ENCODE measurements at regions not wholly inside any gene's neighbourhood (a gene's known extent, or its start where the extent isn't known, plus 50 kb on each side); places are given as distances from the start of the nearest gene placed in this dataset.

DNA sequence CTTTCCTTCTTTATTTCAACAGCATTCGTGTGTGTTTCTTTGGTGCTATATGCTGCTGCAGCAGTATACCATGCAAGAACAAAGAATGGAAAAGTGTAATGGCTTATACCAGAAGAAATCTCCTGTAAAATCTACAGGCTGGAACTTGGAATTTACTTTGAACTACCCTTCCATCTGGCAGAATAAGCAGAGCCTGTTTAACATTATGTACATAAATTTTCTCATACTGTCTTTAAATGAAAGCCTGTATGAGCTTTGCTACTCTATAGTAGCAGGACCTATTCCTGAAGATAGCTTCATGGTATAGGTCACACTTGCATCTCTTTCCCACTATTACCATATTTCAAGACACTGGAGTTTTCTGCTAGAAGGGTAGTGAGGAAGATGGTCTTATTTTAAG, 522.1 kb upstream of the GHITM start:
- Histone ChIP-seq H3K9ac (ENCODE audit: low read length) (no peak overlapping the region), H3K4me2 (ENCODE audit: low read length) (no peak overlapping the region), H3K4me1 (ENCODE audit: insufficient read depth, low read length, severe bottlenecking) (no peaks in the 10 kb centered on the region), H3K36me3 (ENCODE audit: insufficient read depth, low read length) (no peaks in the 10 kb centered on the region), H3K27ac (ENCODE audit: low read depth, low read length, poor library complexity, severe bottlenecking) (no peak overlapping the region), H3K9me3 (ENCODE audit: low read length) (no peaks in the 10 kb centered on the region), H3F3A (ENCODE audit: insufficient read depth, low read length) (no peaks in the 10 kb centered on the region), H3K9me2 (ENCODE audit: low read depth, low read length) (no peaks in the 10 kb centered on the region), H4K20me1 (ENCODE audit: insufficient read depth, low read length) (no peaks in the 10 kb centered on the region), H3K27me3 (ENCODE audit: insufficient read depth, low read length) (no peaks in the 10 kb centered on the region), H2AFZ (ENCODE audit: low read length) (no peak overlapping the region), H3K79me2 (ENCODE audit: insufficient read depth, low read length) (no peaks in the 10 kb centered on the region), H3K4me3 (ENCODE audit: low read depth, low read length, poor library complexity, severe bottlenecking) (no peak overlapping the region)
- TF ChIP-seq, protein P1, sequence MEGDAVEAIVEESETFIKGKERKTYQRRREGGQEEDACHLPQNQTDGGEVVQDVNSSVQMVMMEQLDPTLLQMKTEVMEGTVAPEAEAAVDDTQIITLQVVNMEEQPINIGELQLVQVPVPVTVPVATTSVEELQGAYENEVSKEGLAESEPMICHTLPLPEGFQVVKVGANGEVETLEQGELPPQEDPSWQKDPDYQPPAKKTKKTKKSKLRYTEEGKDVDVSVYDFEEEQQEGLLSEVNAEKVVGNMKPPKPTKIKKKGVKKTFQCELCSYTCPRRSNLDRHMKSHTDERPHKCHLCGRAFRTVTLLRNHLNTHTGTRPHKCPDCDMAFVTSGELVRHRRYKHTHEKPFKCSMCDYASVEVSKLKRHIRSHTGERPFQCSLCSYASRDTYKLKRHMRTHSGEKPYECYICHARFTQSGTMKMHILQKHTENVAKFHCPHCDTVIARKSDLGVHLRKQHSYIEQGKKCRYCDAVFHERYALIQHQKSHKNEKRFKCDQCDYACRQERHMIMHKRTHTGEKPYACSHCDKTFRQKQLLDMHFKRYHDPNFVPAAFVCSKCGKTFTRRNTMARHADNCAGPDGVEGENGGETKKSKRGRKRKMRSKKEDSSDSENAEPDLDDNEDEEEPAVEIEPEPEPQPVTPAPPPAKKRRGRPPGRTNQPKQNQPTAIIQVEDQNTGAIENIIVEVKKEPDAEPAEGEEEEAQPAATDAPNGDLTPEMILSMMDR (IDR thresholded peaks at IDR 0.05; ENCODE audit: low read length) = no peak
- TF ChIP-seq EZH2 (IDR thresholded peaks at IDR 0.05; ENCODE audit: borderline replicate concordance, low read length) = no peak

DNA sequence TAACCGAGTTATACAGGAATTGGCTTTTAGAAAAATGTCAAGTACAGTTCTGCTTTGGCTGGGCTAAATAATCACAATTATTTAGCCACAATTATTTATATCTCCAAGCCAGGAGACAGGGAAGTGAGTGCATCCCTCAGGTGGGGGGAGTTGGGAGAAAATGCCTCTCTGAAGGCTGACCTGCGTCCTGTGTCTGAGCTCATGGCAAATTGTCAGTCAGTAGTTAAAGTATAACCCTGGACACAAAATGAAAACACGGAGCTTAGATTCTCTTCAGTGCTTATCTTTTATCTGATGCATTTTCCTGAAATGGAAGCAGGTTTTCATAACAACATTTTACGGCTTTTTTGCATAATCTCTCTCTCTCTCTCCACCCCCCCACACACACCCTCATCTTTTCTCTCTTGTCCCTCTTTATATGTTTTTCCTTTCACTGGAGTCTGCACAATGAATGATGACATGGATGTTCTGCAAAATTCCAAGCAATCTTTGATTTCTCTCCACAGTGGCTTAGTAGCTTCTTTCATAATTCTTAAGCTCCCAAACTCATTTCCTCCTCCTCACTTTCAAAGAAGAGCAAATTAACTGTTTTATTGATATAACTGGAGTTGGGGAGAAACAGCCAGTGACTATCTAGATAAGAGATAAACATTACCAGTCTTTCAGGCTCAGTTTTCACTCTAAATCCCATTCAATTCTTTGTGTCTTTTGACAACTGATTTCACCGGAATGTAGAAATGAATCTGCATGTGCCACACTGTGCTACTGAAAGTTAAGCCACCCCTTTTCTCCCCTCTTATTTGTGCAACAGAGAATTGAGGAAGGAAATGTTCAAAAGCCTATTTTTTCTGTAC, 521.4 kb upstream of the GHITM start:
- no peak overlapping the region for H2AFZ ChIP-seq (ENCODE audit: low read length)
- no peak overlapping the region for H3K9ac ChIP-seq (ENCODE audit: low read length)
- H4K20me1 ChIP-seq (ENCODE audit: insufficient read depth, low read length) = no peaks in the 10 kb centered on the region
- H3K9me2 ChIP-seq (ENCODE audit: low read depth, low read length) = no peaks in the 10 kb centered on the region
- no peak overlapping the region for H3K4me3 ChIP-seq (ENCODE audit: low read depth, low read length, poor library complexity, severe bottlenecking)
- TF ChIP-seq, protein P1 (IDR thresholded peaks at IDR 0.05; ENCODE audit: low read length) = no peak
- no peak for TF ChIP-seq EZH2 (IDR thresholded peaks at IDR 0.05; ENCODE audit: borderline replicate concordance, low read length)
- no peaks in the 10 kb centered on the region for H3K27me3 ChIP-seq (ENCODE audit: insufficient read depth, low read length)
- H3K36me3 ChIP-seq (ENCODE audit: insufficient read depth, low read length) = no peaks in the 10 kb centered on the region
- no peaks in the 10 kb centered on the region for H3F3A ChIP-seq (ENCODE audit: insufficient read depth, low read length)
- H3K27ac ChIP-seq (ENCODE audit: low read depth, low read length, poor library complexity, severe bottlenecking) = no peak overlapping the region
- H3K4me1 ChIP-seq (ENCODE audit: insufficient read depth, low read length, severe bottlenecking) = no peaks in the 10 kb centered on the region
- H3K79me2 ChIP-seq (ENCODE audit: insufficient read depth, low read length) = no peaks in the 10 kb centered on the region
- no peaks in the 10 kb centered on the region for H3K9me3 ChIP-seq (ENCODE audit: low read length)
- no peak overlapping the region for H3K4me2 ChIP-seq (ENCODE audit: low read length)

GRCh38 chr10:83625831-83626360, 513.4 kb upstream of the GHITM start:
- no peaks in the 10 kb centered on the region for H3K9me2 ChIP-seq (ENCODE audit: low read depth, low read length)
- H3K9me3 ChIP-seq (ENCODE audit: low read length) = no peaks in the 10 kb centered on the region
- H3K36me3 ChIP-seq (ENCODE audit: insufficient read depth, low read length) = no peaks in the 10 kb centered on the region
- no peak overlapping the region for H3K27ac ChIP-seq (ENCODE audit: low read depth, low read length, poor library complexity, severe bottlenecking)
- no peaks in the 10 kb centered on the region for H3K79me2 ChIP-seq (ENCODE audit: insufficient read depth, low read length)
- H3K4me2 ChIP-seq (ENCODE audit: low read length) = no peak overlapping the region
- no peaks in the 10 kb centered on the region for H3K27me3 ChIP-seq (ENCODE audit: insufficient read depth, low read length)
- no peaks in the 10 kb centered on the region for H4K20me1 ChIP-seq (ENCODE audit: insufficient read depth, low read length)
- TF ChIP-seq, protein P1 (IDR thresholded peaks at IDR 0.05; ENCODE audit: low read length) = no peak
- TF ChIP-seq EZH2 (IDR thresholded peaks at IDR 0.05; ENCODE audit: borderline replicate concordance, low read length) = no peak
- H2AFZ ChIP-seq (ENCODE audit: low read length) = no peak overlapping the region
- no peaks in the 10 kb centered on the region for H3F3A ChIP-seq (ENCODE audit: insufficient read depth, low read length)
- no peak overlapping the region for H3K9ac ChIP-seq (ENCODE audit: low read length)
- no peaks in the 10 kb centered on the region for H3K4me1 ChIP-seq (ENCODE audit: insufficient read depth, low read length, severe bottlenecking)
- no peak overlapping the region for H3K4me3 ChIP-seq (ENCODE audit: low read depth, low read length, poor library complexity, severe bottlenecking)

Data from OCI-LY1 (cell line).